Sigmoid colon (tissue), 6 donors: ENCODE measurements at regions not wholly inside any gene's neighbourhood (a gene's known extent, or its start where the extent isn't known, plus 50 kb on each side); places are given as distances from the start of the nearest gene placed in this dataset.

ENCODE experiments used
- DNase-seq: peaks from one replicate; pipeline ENCODE4 v3.0.0-alpha.2; 2019
- H3K27ac ChIP-seq, 4 donors: fragments of 200-600 bp; sonication (generic); one replicate each; pipeline ENCODE4 v1.5.1; 2016 to 2019; ENCODE audit warnings: mild to moderate bottlenecking in 1 of 4
- H3K27me3 ChIP-seq, 3 donors: fragments of 200-600 bp; sonication (generic); one replicate each; pipeline ENCODE4 v1.5.1; 2019; ENCODE audit warnings: mild to moderate bottlenecking in 1 of 3
- H3K36me3 ChIP-seq, 4 donors: fragments of 200-600 bp; sonication (generic); one replicate each; pipeline ENCODE4 v1.5.1; 2016 to 2019
- H3K4me1 ChIP-seq, 4 donors: fragments of 200-600 bp; sonication (generic); one replicate each; pipeline ENCODE4 v1.5.1; 2017 to 2019
- H3K4me3 ChIP-seq, 4 donors: fragments of 200-600 bp; sonication (generic); one replicate each; pipeline ENCODE4 v1.5.1; 2017 to 2019; ENCODE audit warnings: mild to moderate bottlenecking in 2 of 4, moderate library complexity in 1 of 4
- H3K9me3 ChIP-seq, 4 donors: fragments of 200-600 bp in 3 of 4; sonication (generic) in 3 of 4; one replicate each; pipeline versions ENCODE4 v1.5.1 to v1.6.1; 2013 to 2019
- CTCF ChIP-seq, 4 experiments: fragments of 450-650 bp in 3 of 4; fragments of 200-600 bp in 1 of 4; IDR thresholded peaks; one replicate each; pipeline ENCODE4 v1.5.1; 2016 to 2019; ENCODE audit warnings: antibody characterized with exemption in 4 of 4, mild to moderate bottlenecking in 3 of 4, moderate library complexity in 2 of 4
- EP300 ChIP-seq, 4 donors: sonication (generic); formaldehyde crosslinking; IDR thresholded peaks; one replicate each; pipeline ENCODE4 v1.6.1; 2017; ENCODE audit warnings: antibody characterized with exemption in 4 of 4
- POLR2A ChIP-seq, 2 donors: fragments of 450-650 bp; IDR thresholded peaks; one replicate each; pipeline ENCODE4 v1.6.1; 2016; ENCODE audit warnings: antibody characterized with exemption in 2 of 2, mild to moderate bottlenecking in 2 of 2, moderate library complexity in 2 of 2
- POLR2AphosphoS5 ChIP-seq, 4 donors: sonication (generic); formaldehyde crosslinking; IDR thresholded peaks; one replicate each; pipeline ENCODE4 v1.6.1; 2017; ENCODE audit warnings: antibody characterized with exemption in 4 of 4
- WGBS, 2 donors: extraction: QIAGEN DNeasy Blood & Tissue Kit; methylation state at CpG; one replicate each; pipeline ENCODE4 v1.1.7; 2013; 5-methylcytosine and 5-hydroxymethylcytosine counted together
- intact Hi-C: fragments of 100-400 bp; cut with DNase I; formaldehyde crosslinking; loops from one replicate; pipeline ENCODE4 v1.15.1; 2023
- donor health status: healthy with polysubstance abuse.
- donor health status: healthy.

GRCh38 chr5:164060786-164061355 is 555.5 kb downstream of the MAT2B start:
- Histone ChIP-seq H3K27me3 (no peaks in the 10 kb centered on the region), H3K4me1 (no peaks in the 10 kb centered on the region), H3K27ac (no peak overlapping the region), H3K4me3 (no peak overlapping the region), H3K9me3 (no peaks in the 10 kb centered on the region), H3K36me3 (no peaks in the 10 kb centered on the region)
- 71 to 81% methylated on average over 3 of the region's 3 CpGs for WGBS, 2 donors
- intact Hi-C loops: no loop called here
- TF ChIP-seq CTCF (IDR thresholded peaks at IDR 0.05): no peak
- no peak for TF ChIP-seq POLR2A (IDR thresholded peaks at IDR 0.05)
- no peak for TF ChIP-seq POLR2AphosphoS5 (IDR thresholded peaks at IDR 0.05)
- no peak for TF ChIP-seq EP300 (IDR thresholded peaks at IDR 0.05)
- DNase-seq: no peak

- H3K27me3 ChIP-seq: no peaks in the 10 kb centered on the region
- no peaks in the 10 kb centered on the region for H3K9me3 ChIP-seq
- no peak overlapping the region for H3K27ac ChIP-seq
- H3K4me3 ChIP-seq: no peak overlapping the region
- TF ChIP-seq EP300 (IDR thresholded peaks at IDR 0.05) (no peak), CTCF (IDR thresholded peaks at IDR 0.05) (no peak), POLR2A (IDR thresholded peaks at IDR 0.05) (no peak), POLR2AphosphoS5 (IDR thresholded peaks at IDR 0.05) (no peak)
- intact Hi-C loops: no loop called here
- DNase-seq: no peak
- no peaks in the 10 kb centered on the region for H3K36me3 ChIP-seq
- no peaks in the 10 kb centered on the region for H3K4me1 ChIP-seq
- WGBS, 2 donors: 55 to 73% methylated on average over 3 of the region's 3 CpGs
Observed at GRCh38 chr5:164062304-164062703, 556.9 kb downstream of the MAT2B start.

- intact Hi-C loops: no loop called here
- Histone ChIP-seq H3K9me3 (peaks cover 0 to 3% (median 0%) of the 10 kb centered on the region in 4 donors), H3K4me3 (no peak overlapping the region), H3K4me1 (no peaks in the 10 kb centered on the region), H3K36me3 (no peaks in the 10 kb centered on the region), H3K27me3 (no peaks in the 10 kb centered on the region), H3K27ac (no peak overlapping the region)
- no peak for DNase-seq
- whole genome bisulfite sequencing, 2 donors: 86 to 89% methylated on average over 2 of the region's 2 CpGs
- TF ChIP-seq POLR2A (IDR thresholded peaks at IDR 0.05): no peak
- TF ChIP-seq EP300 (IDR thresholded peaks at IDR 0.05): no peak
- no peak for TF ChIP-seq POLR2AphosphoS5 (IDR thresholded peaks at IDR 0.05)
- no peak for TF ChIP-seq CTCF (IDR thresholded peaks at IDR 0.05)
Observed at GRCh38 chr5:164065266-164065665, 559.8 kb downstream of the MAT2B start.

- H3K27me3 ChIP-seq: no peaks in the 10 kb centered on the region
- no peak for DNase-seq
- no peak overlapping the region for H3K4me3 ChIP-seq
- no peak overlapping the region for H3K27ac ChIP-seq
- peaks cover 0 to 3% (median 0%) of the 10 kb centered on the region in 4 donors for H3K9me3 ChIP-seq
- WGBS, 2 donors: 78 to 86% methylated on average over 1 of the region's 1 CpG
- H3K4me1 ChIP-seq: no peaks in the 10 kb centered on the region
- TF ChIP-seq POLR2A (IDR thresholded peaks at IDR 0.05) (no peak), POLR2AphosphoS5 (IDR thresholded peaks at IDR 0.05) (no peak), CTCF (IDR thresholded peaks at IDR 0.05) (no peak), EP300 (IDR thresholded peaks at IDR 0.05) (no peak)
- intact Hi-C loops: no loop called here
- H3K36me3 ChIP-seq: no peaks in the 10 kb centered on the region
Observed at GRCh38 chr5:164071671-164072070, 566.3 kb downstream of the MAT2B start.

GRCh38 chr5:164073081-164073480 is 567.7 kb downstream of the MAT2B start:
- 49 to 58% methylated on average over 3 of the region's 3 CpGs for WGBS, 2 donors
- intact Hi-C loops: no loop called here
- Histone ChIP-seq H3K9me3 (peaks cover 0 to 3% (median 0%) of the 10 kb centered on the region in 4 donors), H3K36me3 (no peaks in the 10 kb centered on the region), H3K27ac (no peak overlapping the region), H3K27me3 (no peaks in the 10 kb centered on the region), H3K4me1 (no peaks in the 10 kb centered on the region), H3K4me3 (no peak overlapping the region)
- no peak for DNase-seq
- TF ChIP-seq EP300 (IDR thresholded peaks at IDR 0.05) (no peak), POLR2AphosphoS5 (IDR thresholded peaks at IDR 0.05) (no peak), POLR2A (IDR thresholded peaks at IDR 0.05) (no peak), CTCF (IDR thresholded peaks at IDR 0.05) (no peak)
